ENCODE measurements at regions not wholly inside any gene's neighbourhood (a gene's known extent, or its start where the extent isn't known, plus 50 kb on each side); places are given as distances from the start of the nearest gene placed in this dataset.

DNA sequence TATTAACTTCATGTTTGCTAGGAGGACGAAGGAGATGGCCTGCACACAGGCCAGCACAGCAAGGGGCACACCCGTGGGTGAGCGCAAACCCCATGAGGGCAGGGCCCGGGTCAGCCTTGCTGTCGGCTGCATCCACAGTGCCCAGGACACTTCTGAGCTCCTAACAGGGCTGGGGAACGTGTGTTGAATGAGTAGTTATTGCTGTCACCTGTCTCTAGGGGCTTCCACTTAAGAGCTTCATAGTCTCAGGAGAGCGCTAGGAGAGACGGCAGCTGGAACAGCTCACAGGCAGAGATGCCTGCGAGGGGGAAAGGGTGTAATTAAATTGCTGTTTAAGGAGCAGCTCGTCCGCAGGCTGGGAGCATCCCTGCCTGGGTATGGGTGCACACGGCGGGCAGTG, 91.4 kb upstream of the NEURL1B start:
- TF ChIP-seq POLR2A (IDR thresholded peaks at IDR 0.05) (no peak), CTCF (IDR thresholded peaks at IDR 0.05) (no peak)
- 80 to 85% methylated on average over 4 to 12 of the region's 13 CpGs for WGBS, 2 donors
- Histone ChIP-seq H3K27ac (peak overlapping the region in 2 of 4 donors; percentile 15 to 39), H3K27me3 (no peaks in the 10 kb centered on the region), H3K36me3 (no peaks in the 10 kb centered on the region), H3K9me3 (no peaks in the 10 kb centered on the region), H3K4me1 (peaks cover 0 to 27% (median 5%) of the 10 kb centered on the region in 3 donors), H3K4me3 (no peak overlapping the region)
- intact Hi-C loops (cut with DNase I): no loop called here
- DNase-seq: no peak

GRCh38 chr5:172548981-172549687, 91.9 kb upstream of the NEURL1B start:
- Histone ChIP-seq H3K4me3 (no peak overlapping the region), H3K36me3 (no peaks in the 10 kb centered on the region), H3K27me3 (no peaks in the 10 kb centered on the region), H3K4me1 (peaks cover 0 to 21% (median 5%) of the 10 kb centered on the region in 3 donors), H3K27ac (peak overlapping the region in 2 of 4 donors; percentile 31 to 39), H3K9me3 (no peaks in the 10 kb centered on the region)
- 71 to 90% methylated on average over 10 to 12 of the region's 14 CpGs for WGBS, 2 donors
- TF ChIP-seq CTCF (IDR thresholded peaks at IDR 0.05): no peak
- no peak for TF ChIP-seq POLR2A (IDR thresholded peaks at IDR 0.05)
- intact Hi-C loops (cut with DNase I): no loop called here
- no peak for DNase-seq

DNA sequence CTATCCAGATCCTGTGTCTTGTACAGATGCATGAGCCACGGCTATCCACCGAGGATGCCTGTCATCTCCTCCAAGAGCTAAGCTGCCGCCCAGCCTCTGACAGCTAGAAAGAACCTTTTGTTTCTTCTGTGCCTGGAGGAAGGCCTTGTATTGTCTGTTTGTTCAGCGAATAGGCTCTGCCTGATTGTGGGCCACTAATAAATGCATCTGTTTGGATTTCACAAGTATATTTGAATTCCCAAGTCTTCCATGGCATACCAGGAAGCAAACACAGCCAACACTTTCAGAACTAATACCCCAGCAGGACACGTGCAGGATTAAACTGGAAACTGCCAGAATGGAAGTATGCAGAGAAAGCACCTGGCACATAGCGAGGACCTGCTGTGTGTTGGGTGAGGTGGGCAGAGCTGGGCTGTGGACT, 92.7 kb upstream of the NEURL1B start:
- Histone ChIP-seq H3K4me1 (peaks cover 0 to 20% (median 5%) of the 10 kb centered on the region in 3 donors), H3K27ac (peak overlapping the region in 3 of 4 donors; percentile 20 to 39 (median 31)), H3K4me3 (no peak overlapping the region), H3K36me3 (no peaks in the 10 kb centered on the region), H3K9me3 (no peaks in the 10 kb centered on the region), H3K27me3 (no peaks in the 10 kb centered on the region)
- DNase-seq: no peak
- intact Hi-C loops (cut with DNase I): no loop called here
- 13 to 45% methylated on average over 2 to 5 of the region's 6 CpGs for WGBS, 2 donors
- TF ChIP-seq CTCF (IDR thresholded peaks at IDR 0.05) (no peak), POLR2A (IDR thresholded peaks at IDR 0.05) (no peak)

DNA sequence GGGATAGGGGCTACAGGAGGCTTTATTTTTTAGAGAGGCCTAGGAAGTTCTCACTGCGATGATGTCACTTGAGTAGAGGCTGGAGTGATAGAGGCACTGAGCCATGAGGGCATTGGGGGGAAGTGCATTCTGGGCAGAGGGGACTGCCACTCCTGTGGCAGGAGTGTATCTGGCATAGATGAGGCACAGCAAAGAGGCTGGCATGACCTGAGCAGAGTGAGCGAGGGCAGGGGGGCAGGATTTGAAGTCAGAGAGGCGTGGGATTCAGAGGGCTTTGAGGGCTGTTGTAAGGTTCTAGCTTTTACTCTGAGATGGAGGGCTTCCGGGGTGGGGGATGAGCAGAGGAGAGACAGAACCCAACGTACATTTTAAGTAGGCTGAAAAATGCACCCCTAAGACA, 91.9 kb upstream of the SH3PXD2B start:
- Histone ChIP-seq H3K36me3 (no peaks in the 10 kb centered on the region), H3K4me1 (peaks cover 0 to 20% (median 5%) of the 10 kb centered on the region in 3 donors), H3K27ac (no peak overlapping the region), H3K4me3 (no peak overlapping the region), H3K27me3 (no peaks in the 10 kb centered on the region), H3K9me3 (no peaks in the 10 kb centered on the region)
- no peak for DNase-seq
- TF ChIP-seq CTCF (IDR thresholded peaks at IDR 0.05) (no peak), POLR2A (IDR thresholded peaks at IDR 0.05) (no peak)
- 90 to 91% methylated on average over 5 of the region's 5 CpGs for WGBS, 2 donors
- intact Hi-C loops (cut with DNase I): no loop called here

- intact Hi-C loops (cut with DNase I): no loop called here
- Histone ChIP-seq H3K4me1 (peaks cover 0 to 18% (median 3%) of the 10 kb centered on the region in 3 donors), H3K4me3 (no peak overlapping the region), H3K36me3 (no peaks in the 10 kb centered on the region), H3K27ac (no peak overlapping the region), H3K27me3 (no peaks in the 10 kb centered on the region), H3K9me3 (no peaks in the 10 kb centered on the region)
- no peak for DNase-seq
- TF ChIP-seq POLR2A (IDR thresholded peaks at IDR 0.05) (no peak), CTCF (IDR thresholded peaks at IDR 0.05) (no peak)
- WGBS, 2 donors: 73% methylated on average over 2 of the region's 9 CpGs; no CpG with 5 or more reads in 1 of the 2 donors
Measured at GRCh38 chr5:172545291-172545801, 91.0 kb upstream of the SH3PXD2B start.

Measured in esophagus squamous epithelium (tissue), 5 donors.